Esophagus (tissue), 2 donors: ENCODE measurements at regions not wholly inside any gene's neighbourhood (a gene's known extent, or its start where the extent isn't known, plus 50 kb on each side); places are given as distances from the start of the nearest gene placed in this dataset.
A peak's percentile ranks its signal among the peaks of the same experiment; 100 is the strongest.

Experiments
- H3K27ac ChIP-seq, 2 donors: one replicate each; pipeline ENCODE4 v1.5.1; 2013; ENCODE audit warnings: low read depth in 2 of 2, mild to moderate bottlenecking in 2 of 2, inconsistent platforms in 1 of 2, low read length in 1 of 2, moderate library complexity in 1 of 2
- H3K27me3 ChIP-seq, 2 donors: one replicate each; pipeline ENCODE4 v1.6.1; 2013; ENCODE audit warnings: low read length in 2 of 2, control low read depth in 1 of 2, mild to moderate bottlenecking in 1 of 2; ENCODE audit not compliant: insufficient read depth in 2 of 2, control insufficient read depth in 1 of 2
- H3K36me3 ChIP-seq, 2 donors: one replicate each; pipeline ENCODE4 v1.6.1; 2013; ENCODE audit warnings: low read length in 1 of 2; ENCODE audit not compliant: control insufficient read depth in 2 of 2, insufficient read depth in 2 of 2
- H3K4me1 ChIP-seq, 2 donors: one replicate each; pipeline ENCODE4 v1.6.1; 2013; ENCODE audit warnings: low read length in 1 of 2; ENCODE audit not compliant: control insufficient read depth in 2 of 2, insufficient read depth in 2 of 2
- H3K4me3 ChIP-seq, 2 donors: one replicate each; pipeline ENCODE4 v1.5.1; 2013; ENCODE audit warnings: low read length in 2 of 2, mild to moderate bottlenecking in 2 of 2, low read depth in 1 of 2, moderate library complexity in 1 of 2
- H3K9me3 ChIP-seq, 2 donors: one replicate each; pipeline ENCODE4 v1.6.1; 2013; ENCODE audit warnings: mild to moderate bottlenecking in 2 of 2, low read depth in 1 of 2, low read length in 1 of 2, moderate library complexity in 1 of 2; ENCODE audit not compliant: control insufficient read depth in 2 of 2, insufficient read depth in 1 of 2
- WGBS, 2 donors: extraction: QIAGEN DNeasy Blood & Tissue Kit; methylation state at CpG; one replicate each; pipeline ENCODE4 v1.1.7; 2013; 5-methylcytosine and 5-hydroxymethylcytosine counted together
- donor health status: healthy with polysubstance abuse.
- donor health status: Bipolar disorder and iron deficiency.

GRCh38 chr10:113384181-113384580, 168.7 kb upstream of the HABP2 start:
- Histone ChIP-seq H3K9me3 (no peaks in the 10 kb centered on the region), H3K36me3 (no peaks in the 10 kb centered on the region), H3K27ac (peak overlapping the region in 1 of 2 donors; percentile 52), H3K27me3 (no peaks in the 10 kb centered on the region), H3K4me1 (peaks cover 0 to 2% of the 10 kb centered on the region in 2 donors), H3K4me3 (no peak overlapping the region)
- WGBS, 2 donors: 83 to 85% methylated on average over 4 of the region's 4 CpGs

GRCh38 chr10:113385021-113385999, 167.5 kb upstream of the HABP2 start:
- no peaks in the 10 kb centered on the region for H3K9me3 ChIP-seq
- peak overlapping the region; percentile 35 to 56 for H3K27ac ChIP-seq
- 21 to 22% methylated on average over 18 of the region's 18 CpGs for WGBS, 2 donors
- H3K4me1 ChIP-seq: peaks cover 0 to 2% of the 10 kb centered on the region in 2 donors
- H3K4me3 ChIP-seq: no peak overlapping the region
- H3K27me3 ChIP-seq: no peaks in the 10 kb centered on the region
- H3K36me3 ChIP-seq: no peaks in the 10 kb centered on the region

GRCh38 chr10:113386005-113386404, 166.8 kb upstream of the HABP2 start:
- Histone ChIP-seq H3K27ac (peak overlapping the region in 1 of 2 donors; percentile 35), H3K36me3 (no peaks in the 10 kb centered on the region), H3K4me3 (no peak overlapping the region), H3K27me3 (no peaks in the 10 kb centered on the region), H3K9me3 (no peaks in the 10 kb centered on the region), H3K4me1 (peaks cover 0 to 2% of the 10 kb centered on the region in 2 donors)
- WGBS, 2 donors: 26 to 31% methylated on average over 3 of the region's 3 CpGs

GRCh38 chr10:113389969-113390368, 162.9 kb upstream of the HABP2 start:
- 81 to 83% methylated on average over 5 of the region's 5 CpGs for WGBS, 2 donors
- Histone ChIP-seq H3K27me3 (no peaks in the 10 kb centered on the region), H3K27ac (no peak overlapping the region), H3K4me1 (peaks cover 0 to 2% of the 10 kb centered on the region in 2 donors), H3K36me3 (no peaks in the 10 kb centered on the region), H3K4me3 (no peak overlapping the region), H3K9me3 (no peaks in the 10 kb centered on the region)

- Histone ChIP-seq H3K27me3 (no peaks in the 10 kb centered on the region), H3K4me3 (no peak overlapping the region), H3K36me3 (no peaks in the 10 kb centered on the region), H3K4me1 (no peaks in the 10 kb centered on the region), H3K9me3 (no peaks in the 10 kb centered on the region), H3K27ac (no peak overlapping the region)
- WGBS, 2 donors: 77 to 80% methylated on average over 4 of the region's 4 CpGs
These were observed 162.0 kb upstream of the HABP2 start for GRCh38 chr10:113390896-113391295.

- Histone ChIP-seq H3K4me1 (no peaks in the 10 kb centered on the region), H3K9me3 (no peaks in the 10 kb centered on the region), H3K27me3 (no peaks in the 10 kb centered on the region), H3K27ac (no peak overlapping the region), H3K4me3 (no peak overlapping the region), H3K36me3 (no peaks in the 10 kb centered on the region)
- 53 to 54% methylated on average over 9 of the region's 9 CpGs for WGBS, 2 donors
These were observed 155.8 kb upstream of the HABP2 start for GRCh38 chr10:113397047-113397446.

GRCh38 chr10:113399065-113399464, 153.8 kb upstream of the HABP2 start:
- no peaks in the 10 kb centered on the region for H3K27me3 ChIP-seq
- H3K4me3 ChIP-seq: no peak overlapping the region
- no peaks in the 10 kb centered on the region for H3K4me1 ChIP-seq
- WGBS, 2 donors: 61% methylated on average over 4 of the region's 4 CpGs
- H3K9me3 ChIP-seq: no peaks in the 10 kb centered on the region
- no peak overlapping the region for H3K27ac ChIP-seq
- no peaks in the 10 kb centered on the region for H3K36me3 ChIP-seq

GRCh38 chr10:113402602-113403001, 150.3 kb upstream of the HABP2 start:
- no peaks in the 10 kb centered on the region for H3K4me1 ChIP-seq
- WGBS, 2 donors: 55 to 56% methylated on average over 3 of the region's 3 CpGs
- H3K27me3 ChIP-seq: no peaks in the 10 kb centered on the region
- no peaks in the 10 kb centered on the region for H3K9me3 ChIP-seq
- no peak overlapping the region for H3K4me3 ChIP-seq
- H3K36me3 ChIP-seq: no peaks in the 10 kb centered on the region
- H3K27ac ChIP-seq: no peak overlapping the region

- no peak overlapping the region for H3K27ac ChIP-seq
- no peaks in the 10 kb centered on the region for H3K27me3 ChIP-seq
- 63 to 68% methylated on average over 7 of the region's 7 CpGs for WGBS, 2 donors
- no peaks in the 10 kb centered on the region for H3K36me3 ChIP-seq
- no peak overlapping the region for H3K4me3 ChIP-seq
- no peaks in the 10 kb centered on the region for H3K9me3 ChIP-seq
- no peaks in the 10 kb centered on the region for H3K4me1 ChIP-seq
These were observed 145.6 kb upstream of the HABP2 start for GRCh38 chr10:113407218-113407617.

GRCh38 chr10:113409175-113409574, 143.7 kb upstream of the HABP2 start:
- Histone ChIP-seq H3K4me1 (no peaks in the 10 kb centered on the region), H3K36me3 (no peaks in the 10 kb centered on the region), H3K27me3 (no peaks in the 10 kb centered on the region), H3K27ac (no peak overlapping the region), H3K9me3 (no peaks in the 10 kb centered on the region), H3K4me3 (no peak overlapping the region)
- 91 to 94% methylated on average over 10 of the region's 10 CpGs for WGBS, 2 donors
